Upper lobe of right lung (tissue), 1 donor: ENCODE measurements at regions not wholly inside any gene's neighbourhood (a gene's known extent, or its start where the extent isn't known, plus 50 kb on each side); places are given as distances from the start of the nearest gene placed in this dataset.
A peak's percentile ranks its signal among the peaks of the same experiment; 100 is the strongest.
"Not testable (repeated sequence)": the region's sequence is repeated elsewhere in the genome, so short reads cannot be mapped to it uniquely, and the experiment has no call there.

Experiments used
- ATAC-seq: fragments of 200-7000 bp; cut with Tn5 transposase; one replicate; pipeline ENCODE4 v1.9.1; 2020; ENCODE audit warnings: mild to moderate bottlenecking, moderate library complexity
- DNase-seq: peaks from one replicate; pipeline ENCODE4 v3.0.0-alpha.2; 2020
- H3K27ac ChIP-seq: fragments of 200-600 bp; one replicate; pipeline ENCODE4 v1.8.0; 2022
- H3K27me3 ChIP-seq: fragments of 200-600 bp; one replicate; pipeline ENCODE4 v1.8.0; 2022; ENCODE audit warnings: mild to moderate bottlenecking
- H3K36me3 ChIP-seq: fragments of 200-600 bp; one replicate; pipeline ENCODE4 v1.8.0; 2022
- H3K4me1 ChIP-seq: fragments of 200-600 bp; one replicate; pipeline ENCODE4 v1.8.0; 2022
- H3K4me3 ChIP-seq: fragments of 200-600 bp; one replicate; pipeline ENCODE4 v1.8.0; 2022; ENCODE audit warnings: mild to moderate bottlenecking
- H3K9me3 ChIP-seq: fragments of 200-600 bp; one replicate; pipeline ENCODE4 v1.8.0; 2022
- CTCF ChIP-seq: fragments of 200-600 bp; IDR thresholded peaks from one replicate; pipeline ENCODE4 v1.8.0; 2022; ENCODE audit warnings: antibody characterized with exemption
- intact Hi-C: fragments of 100-400 bp; cut with DNase I; formaldehyde crosslinking; loops from one replicate; pipeline ENCODE4 v1.11.0; 2022
- donor health status: DM: no; HTN: yes; CAD: no; lungs with severe emphysema.

GRCh38 chr1:117314951-117315350 lies 52.3 kb upstream of the MAN1A2 start:
- H3K27ac ChIP-seq, ATAC-seq, H3K9me3 ChIP-seq, H3K4me3 ChIP-seq, H3K27me3 ChIP-seq, H3K4me1 ChIP-seq, intact Hi-C loops, H3K36me3 ChIP-seq, DNase-seq: not testable (repeated sequence)

- TF ChIP-seq CTCF: no peak
- Histone ChIP-seq H3K27me3 (no peaks in the 10 kb centered on the region), H3K4me3 (no peak overlapping the region), H3K4me1 (no peaks in the 10 kb centered on the region), H3K9me3 (no peaks in the 10 kb centered on the region), H3K27ac (no peak overlapping the region), H3K36me3 (no peaks in the 10 kb centered on the region)
- DNase-seq: no peak
- ATAC-seq: no peak
- intact Hi-C loops: no loop called here
Observed at GRCh38 chr1:117313555-117313954, 53.7 kb upstream of the MAN1A2 start.

- DNase-seq (no peak), ATAC-seq (peak; percentile 70)
- no peak overlapping the region for H3K4me3 ChIP-seq
- no peaks in the 10 kb centered on the region for H3K9me3 ChIP-seq
- intact Hi-C loops: no loop called here
- no peaks in the 10 kb centered on the region for H3K4me1 ChIP-seq
- no peaks in the 10 kb centered on the region for H3K27me3 ChIP-seq
- TF ChIP-seq CTCF: peak; percentile 66
- no peak overlapping the region for H3K27ac ChIP-seq
- no peaks in the 10 kb centered on the region for H3K36me3 ChIP-seq
Observed at GRCh38 chr1:117312453-117313138, 54.7 kb upstream of the MAN1A2 start.

- Histone ChIP-seq H3K4me1 (no peaks in the 10 kb centered on the region), H3K9me3 (no peaks in the 10 kb centered on the region), H3K27me3 (no peaks in the 10 kb centered on the region), H3K4me3 (no peak overlapping the region), H3K36me3 (no peaks in the 10 kb centered on the region), H3K27ac (no peak overlapping the region)
- intact Hi-C loops: no loop called here
- TF ChIP-seq CTCF: no peak
- DNase-seq (no peak), ATAC-seq (no peak)
Observed at GRCh38 chr1:117308311-117308916, 58.8 kb upstream of the MAN1A2 start.

- H3K27ac ChIP-seq: no peak overlapping the region
- no peaks in the 10 kb centered on the region for H3K9me3 ChIP-seq
- H3K27me3 ChIP-seq: no peaks in the 10 kb centered on the region
- no peaks in the 10 kb centered on the region for H3K36me3 ChIP-seq
- no peak overlapping the region for H3K4me3 ChIP-seq
- DNase-seq: no peak
- intact Hi-C loops: no loop called here
- no peak for TF ChIP-seq CTCF
- ATAC-seq: no peak
- no peaks in the 10 kb centered on the region for H3K4me1 ChIP-seq
Observed at GRCh38 chr1:117301901-117302300, 65.3 kb upstream of the MAN1A2 start.

- DNase-seq, H3K4me3 ChIP-seq, H3K36me3 ChIP-seq, ATAC-seq, intact Hi-C loops, H3K4me1 ChIP-seq, H3K9me3 ChIP-seq, H3K27me3 ChIP-seq: not testable (repeated sequence)
- peak overlapping the region; percentile 47 for H3K27ac ChIP-seq
Observed at GRCh38 chr1:117300183-117300582, 67.1 kb upstream of the MAN1A2 start.

GRCh38 chr1:117295001-117295400 lies 72.2 kb upstream of the MAN1A2 start:
- Histone ChIP-seq H3K36me3 (no peaks in the 10 kb centered on the region), H3K27me3 (no peaks in the 10 kb centered on the region), H3K9me3 (no peaks in the 10 kb centered on the region), H3K4me3 (no peak overlapping the region), H3K27ac (no peak overlapping the region), H3K4me1 (no peaks in the 10 kb centered on the region)
- DNase-seq: no peak
- TF ChIP-seq CTCF: no peak
- intact Hi-C loops: no loop called here
- ATAC-seq: no peak
